Left kidney (tissue), 1 donor: ENCODE measurements at regions not wholly inside any gene's neighbourhood (a gene's known extent, or its start where the extent isn't known, plus 50 kb on each side); places are given as distances from the start of the nearest gene placed in this dataset.

Experiments used
- DNase-seq: peaks from one replicate; pipeline ENCODE4 v3.0.0-alpha.2; 2013

GRCh38 chr20:52565614-52566013, 374.0 kb upstream of the ZFP64 start:
- DNase-seq: no peak

- no peak for DNase-seq
These were observed 373.0 kb upstream of the ZFP64 start for GRCh38 chr20:52564594-52564993.

DNA sequence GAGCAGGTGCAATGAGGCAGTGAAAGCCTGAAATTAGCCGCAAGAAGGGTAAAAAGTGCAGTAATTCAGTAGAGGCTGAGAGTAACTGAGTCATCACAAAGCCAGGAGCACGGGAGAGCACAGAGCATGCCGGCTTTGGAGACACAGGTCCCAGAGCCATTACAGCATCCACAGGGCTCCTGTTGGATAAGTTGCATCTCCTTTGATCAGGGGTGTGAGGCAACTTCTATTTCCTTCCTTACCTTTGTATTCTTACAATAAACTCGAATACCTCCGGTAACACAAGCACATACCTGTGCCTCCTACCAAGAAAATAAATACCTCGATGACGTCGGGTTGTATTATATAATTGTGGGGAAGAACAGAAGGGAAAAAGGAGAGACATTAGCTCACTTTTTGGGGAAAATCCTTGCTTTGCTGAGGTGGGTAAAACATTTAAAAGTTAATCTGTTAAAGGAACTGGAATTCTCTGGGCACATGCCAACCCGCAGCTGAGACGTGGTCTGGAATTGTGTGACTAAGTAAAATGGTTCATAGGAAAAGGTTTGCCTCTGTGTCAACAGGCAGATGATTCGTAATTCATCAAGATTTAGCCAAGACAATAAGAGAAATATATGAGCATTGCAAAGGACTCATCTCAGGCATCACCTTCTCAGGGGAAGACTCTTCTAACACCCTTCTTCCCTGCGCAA, 360.7 kb upstream of the ZFP64 start:
- DNase-seq: no peak

- no peak for DNase-seq
These were observed 350.6 kb upstream of the ZFP64 start for GRCh38 chr20:52542131-52542530.

- no peak for DNase-seq
These were observed 348.9 kb upstream of the ZFP64 start for GRCh38 chr20:52540509-52540908.

DNA sequence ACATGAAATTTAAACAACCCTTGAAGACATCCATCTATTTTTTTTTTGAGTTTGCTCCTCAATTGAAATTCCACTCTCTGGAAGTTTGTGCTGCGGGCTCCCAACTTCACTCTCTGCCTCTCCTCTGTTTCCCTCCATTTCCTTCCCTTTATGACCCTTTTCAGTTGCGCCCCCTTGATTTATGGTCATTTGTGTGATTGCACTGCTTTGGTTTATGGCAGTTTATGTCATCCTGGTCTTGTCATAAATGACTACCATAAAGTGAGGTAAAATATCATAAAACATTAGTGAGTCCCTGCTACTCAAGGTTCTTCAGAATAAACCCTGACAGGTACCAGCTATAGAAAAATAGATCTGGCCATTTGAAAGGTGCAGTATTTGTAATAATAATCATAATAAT, 348.3 kb upstream of the ZFP64 start:
- no peak for DNase-seq

DNA sequence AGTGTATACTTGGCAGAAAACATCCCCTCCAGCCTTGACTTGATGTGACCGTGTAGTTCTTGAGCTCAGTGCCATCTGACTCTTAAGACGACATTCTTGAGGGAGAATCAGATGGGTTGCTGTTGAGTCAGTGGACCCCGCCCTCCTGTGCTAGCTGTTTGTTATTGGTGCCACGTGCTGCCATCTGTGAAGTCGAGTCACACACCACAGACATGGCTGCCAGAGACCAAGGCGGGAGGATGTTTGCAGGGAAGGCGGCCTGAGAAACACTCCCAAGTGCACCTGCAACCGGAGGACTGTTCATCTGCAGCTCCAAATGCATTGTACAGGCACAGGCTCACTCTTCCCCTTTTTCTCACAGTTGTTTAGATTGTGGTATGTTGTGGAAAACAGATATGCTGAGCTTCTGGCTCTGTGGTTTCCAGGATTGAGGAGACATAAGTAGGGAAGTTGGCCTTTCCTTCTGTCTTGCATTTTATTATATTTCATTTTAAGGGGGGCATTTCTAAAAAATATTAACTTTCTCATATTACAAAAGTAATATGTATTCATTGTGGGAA, 345.3 kb upstream of the ZFP64 start:
- DNase-seq: no peak

- no peak for DNase-seq
These were observed 344.5 kb upstream of the ZFP64 start for GRCh38 chr20:52536040-52536439.

DNA sequence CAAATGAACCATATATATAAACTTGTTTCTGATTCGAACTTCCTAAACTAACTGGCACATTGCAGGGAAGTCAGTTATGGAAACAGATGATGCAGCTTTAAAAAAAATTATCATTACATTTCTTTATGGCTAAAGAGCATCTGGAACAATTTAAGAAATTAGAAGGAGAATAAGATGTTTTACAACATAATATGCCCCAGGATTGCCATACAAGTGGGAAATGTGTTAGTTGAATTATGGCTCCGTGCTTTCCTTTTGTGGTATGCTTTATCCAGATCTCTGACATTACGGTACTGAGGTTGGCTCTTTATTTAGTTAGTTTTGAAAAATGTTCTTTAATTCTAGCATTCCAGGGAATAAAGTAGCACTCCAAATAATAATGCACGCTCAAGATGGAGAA, 343.0 kb upstream of the ZFP64 start:
- DNase-seq: no peak

- no peak for DNase-seq
These were observed 341.8 kb upstream of the ZFP64 start for GRCh38 chr20:52533401-52533800.

DNA sequence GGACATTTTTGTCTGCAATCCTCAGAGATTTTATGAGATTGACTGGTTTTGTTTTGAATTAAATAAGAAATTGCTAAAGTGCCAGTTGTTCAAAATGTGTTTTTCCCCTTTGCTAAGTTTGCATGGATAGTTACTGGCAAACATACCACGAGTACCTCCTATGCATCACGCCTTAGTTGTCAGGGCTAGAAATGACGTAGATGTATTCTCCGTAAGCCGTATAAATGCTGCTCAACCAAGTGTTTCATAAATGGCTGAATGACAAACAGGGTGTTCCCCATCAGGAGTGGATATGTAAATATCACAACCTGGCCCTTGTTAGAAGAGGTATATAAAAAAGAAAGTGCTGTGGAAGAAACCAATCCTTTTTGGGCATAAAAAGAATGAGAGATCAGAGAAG, 341.1 kb upstream of the ZFP64 start:
- DNase-seq: no peak

- no peak for DNase-seq
These were observed 339.0 kb upstream of the ZFP64 start for GRCh38 chr20:52530571-52530970.

DNA sequence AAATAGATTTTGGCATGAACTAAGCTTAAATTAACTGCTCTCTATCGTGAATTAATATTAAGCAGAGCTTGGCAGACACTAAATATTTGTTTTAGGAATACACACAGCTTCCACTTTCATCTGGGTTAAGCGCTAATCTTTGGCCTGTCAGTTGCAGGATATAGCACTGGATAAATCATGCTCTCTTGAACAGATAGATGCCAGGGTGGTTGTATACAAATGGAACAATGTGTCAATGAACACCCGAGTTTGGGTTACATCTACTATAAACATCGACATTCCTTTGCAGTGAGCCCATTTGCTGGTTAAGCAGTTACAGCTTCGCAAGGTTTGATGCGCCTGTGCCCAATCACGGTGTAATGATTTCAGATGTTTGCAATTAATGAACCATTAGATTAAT, 338.2 kb upstream of the ZFP64 start:
- no peak for DNase-seq

GRCh38 chr20:52524861-52525260, 333.3 kb upstream of the ZFP64 start:
- no peak for DNase-seq

DNA sequence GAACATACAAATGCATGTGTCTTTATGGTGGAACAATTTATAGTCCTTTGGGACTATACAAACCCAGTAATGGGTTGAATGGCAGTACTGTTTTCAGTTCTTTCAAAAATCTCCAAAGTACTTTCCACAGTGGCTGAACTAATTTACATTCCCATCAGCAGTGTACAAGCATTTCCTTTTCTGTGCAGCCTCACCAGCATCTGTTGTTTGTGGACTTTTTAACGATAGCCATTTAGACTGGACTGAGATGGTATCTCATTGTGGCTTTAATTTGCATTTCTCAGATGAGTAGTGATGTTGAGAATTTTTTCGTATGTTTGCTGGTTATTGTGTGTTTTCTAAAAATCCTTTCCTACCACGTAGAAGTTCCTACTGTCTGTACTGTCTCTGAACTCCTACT, 327.2 kb upstream of the ZFP64 start:
- no peak for DNase-seq

DNA sequence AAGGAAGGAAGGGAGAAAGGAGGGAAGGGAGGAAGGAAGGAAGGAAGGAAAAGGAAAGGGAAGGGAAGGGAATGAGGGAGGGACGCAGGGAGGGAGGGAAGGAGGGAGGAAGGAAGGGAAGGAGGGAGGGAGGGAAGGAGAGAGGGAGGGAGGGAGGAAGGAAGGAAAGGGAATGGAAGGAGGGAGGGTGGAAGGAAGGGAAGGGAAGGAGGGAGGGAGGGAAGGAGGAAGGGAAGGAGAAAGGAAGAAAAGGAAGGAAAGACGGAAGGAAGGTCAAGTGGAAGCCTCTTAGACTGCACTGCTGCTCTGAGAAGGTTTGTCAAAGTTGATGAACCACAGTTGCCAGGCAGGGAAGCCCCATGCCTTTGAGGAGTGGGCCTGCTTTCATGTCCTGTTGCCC, 324.3 kb upstream of the ZFP64 start:
- DNase-seq: no peak

- DNase-seq: no peak
These were observed 308.6 kb upstream of the ZFP64 start for GRCh38 chr20:52500157-52500556.

DNA sequence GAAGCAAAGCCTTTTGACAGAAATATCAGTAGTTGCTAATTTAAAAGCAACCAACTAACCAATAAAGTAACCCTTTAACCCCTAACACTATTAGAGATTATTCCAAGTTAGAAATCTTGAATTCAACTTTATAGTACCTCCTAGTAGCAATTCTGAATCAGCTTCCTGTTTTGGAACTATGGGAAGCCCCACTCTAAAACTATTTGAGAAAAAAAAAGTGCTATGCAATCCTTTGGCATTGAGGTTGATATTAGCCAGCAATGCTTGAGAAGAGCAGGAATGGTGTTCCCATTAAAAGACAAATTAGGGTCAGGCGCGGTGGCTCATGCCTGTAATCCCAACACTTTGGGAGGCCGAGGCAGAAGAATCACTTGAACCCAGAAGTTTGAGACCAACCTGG, 306.2 kb upstream of the ZFP64 start:
- no peak for DNase-seq

- DNase-seq: no peak
These were observed 304.6 kb upstream of the ZFP64 start for GRCh38 chr20:52496191-52496590.

GRCh38 chr20:52494244-52494643, 302.7 kb upstream of the ZFP64 start:
- no peak for DNase-seq

DNA sequence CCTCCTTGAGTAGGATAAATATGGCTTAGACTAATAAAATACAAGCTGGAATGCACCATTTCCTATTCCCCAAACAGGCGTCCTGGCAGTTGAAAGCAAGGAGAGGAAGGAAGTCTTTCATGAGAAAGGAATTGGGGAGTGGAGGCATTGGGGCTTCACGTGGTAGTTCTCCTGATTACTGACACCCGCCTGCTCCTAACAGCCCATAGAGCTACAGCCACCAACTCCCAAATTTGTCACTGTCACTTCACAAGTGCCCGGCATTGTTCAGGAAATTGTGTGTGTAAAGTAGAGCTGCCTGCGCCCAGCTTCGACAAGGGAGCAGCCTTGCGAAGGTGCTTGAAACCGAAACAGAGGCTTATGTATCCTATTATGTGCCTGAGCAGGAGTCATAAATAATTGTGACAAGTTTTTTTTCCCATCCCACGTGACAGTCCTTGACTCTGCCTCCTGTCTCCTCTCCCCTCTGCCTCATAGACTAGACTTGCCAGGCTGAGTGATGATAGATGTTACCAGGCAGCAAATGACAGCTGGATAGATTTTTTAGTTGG, 301.7 kb upstream of the ZFP64 start:
- peak; percentile 75 for DNase-seq

DNA sequence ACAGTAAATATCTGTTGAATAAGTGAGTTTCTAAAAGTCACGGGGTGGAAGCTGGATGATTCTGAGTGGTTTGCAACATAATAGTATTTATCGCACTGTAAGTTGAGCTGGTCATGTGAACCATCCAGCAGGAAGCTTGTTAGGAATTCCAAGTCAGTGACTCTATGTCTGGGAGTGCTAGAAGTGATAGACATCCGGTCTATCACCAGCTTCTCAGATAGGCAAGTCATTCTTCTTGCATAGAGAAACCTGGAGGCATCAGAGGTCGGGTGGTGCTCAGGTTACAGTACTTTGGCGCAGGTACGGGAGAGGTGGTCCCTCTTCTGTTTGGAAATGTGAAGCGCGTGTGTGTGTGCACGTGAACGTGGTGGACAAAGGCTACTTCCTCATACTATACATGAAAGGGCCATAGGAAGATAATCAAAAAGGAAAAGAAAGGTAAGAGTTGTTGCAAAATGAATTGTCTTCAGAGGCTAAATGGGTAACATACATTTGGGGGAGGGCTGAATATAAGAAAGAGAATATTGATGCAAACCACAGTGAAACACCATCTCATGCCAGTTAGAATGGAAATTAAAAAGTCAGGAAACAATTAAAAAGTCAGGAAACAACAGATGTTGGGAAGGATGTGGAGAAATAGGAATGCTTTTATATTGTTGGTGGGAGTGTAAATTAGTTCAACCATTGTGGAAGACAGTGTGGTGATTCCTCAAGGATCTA, 299.3 kb upstream of the ZFP64 start:
- no peak for DNase-seq

DNA sequence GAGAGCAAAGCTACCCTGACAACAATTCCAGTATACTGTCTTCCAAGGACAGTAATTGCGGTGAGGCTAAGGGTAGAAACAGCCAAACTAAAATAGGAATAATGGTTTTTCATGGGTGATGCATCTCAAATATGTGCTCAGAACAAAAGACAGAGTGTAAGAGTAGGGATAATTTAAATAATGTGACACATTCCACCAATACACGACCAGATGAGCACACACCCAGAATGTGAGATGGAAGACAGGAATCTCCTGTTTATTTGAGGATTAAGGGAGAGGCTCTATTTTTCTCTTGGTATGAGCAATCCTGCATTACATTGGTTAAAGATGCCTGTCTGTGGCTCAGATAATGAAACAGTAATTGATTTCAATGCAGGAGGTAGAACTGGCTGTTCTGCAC, 292.9 kb upstream of the ZFP64 start:
- no peak for DNase-seq

- DNase-seq: no peak
These were observed 291.8 kb upstream of the ZFP64 start for GRCh38 chr20:52483382-52483781.
